Type B pancreatic cell (in vitro differentiated cells): ENCODE measurements at regions not wholly inside any gene's neighbourhood (a gene's known extent, or its start where the extent isn't known, plus 50 kb on each side); places are given as distances from the start of the nearest gene placed in this dataset.
"Not testable (repeated sequence)": the region's sequence is repeated elsewhere in the genome, so short reads cannot be mapped to it uniquely, and the experiment has no call there.

Experiments
- DNase-seq: peaks from one replicate; pipeline ENCODE4 v3.0.0; 2021; ENCODE audit warnings: mixed read lengths; ENCODE audit not compliant: unreplicated experiment; ENCODE audit errors: extremely low spot score
- H3K27ac Mint-ChIP-seq: 2 replicates; pipeline ENCODE4 v1.8.0; 2021; ENCODE audit warnings: mild to moderate bottlenecking, mixed read lengths
- H3K27me3 Mint-ChIP-seq: 2 replicates; pipeline ENCODE4 v1.8.0; 2021; ENCODE audit warnings: mixed read lengths
- H3K36me3 Mint-ChIP-seq: 2 replicates; pipeline ENCODE4 v1.8.0; 2021; ENCODE audit warnings: mixed read lengths
- H3K4me1 Mint-ChIP-seq: one replicate; pipeline ENCODE4 v1.8.0; 2021; ENCODE audit warnings: mixed read lengths; ENCODE audit not compliant: unreplicated experiment
- H3K4me3 Mint-ChIP-seq: 2 replicates; pipeline ENCODE4 v1.8.0; 2021; ENCODE audit warnings: mild to moderate bottlenecking, mixed read lengths
- H3K9me3 Mint-ChIP-seq: 2 replicates; pipeline ENCODE4 v1.8.0; 2021; ENCODE audit warnings: mixed read lengths
- CTCF ChIP-seq: fragments of 200-600 bp; sonication (generic); conservative IDR thresholded peaks from 2 replicates; pipeline ENCODE4 v1.5.0; 2021; ENCODE audit warnings: antibody characterized with exemption, mild to moderate bottlenecking

- no peak for DNase-seq
- H3K27me3 Mint-ChIP-seq: no peaks in the 10 kb centered on the region
- peaks cover 6% of the 10 kb centered on the region for H3K4me1 Mint-ChIP-seq
- no peak for TF ChIP-seq CTCF
- no peaks in the 10 kb centered on the region for H3K9me3 Mint-ChIP-seq
- no peak overlapping the region for H3K27ac Mint-ChIP-seq
- H3K4me3 Mint-ChIP-seq: no peak overlapping the region
- H3K36me3 Mint-ChIP-seq: no peaks in the 10 kb centered on the region
Measured at GRCh38 chr1:174079796-174080195, 57.6 kb upstream of the RC3H1 start.

GRCh38 chr1:174078916-174079315, 56.8 kb upstream of the RC3H1 start:
- H3K4me3 Mint-ChIP-seq, H3K27ac Mint-ChIP-seq, DNase-seq, H3K27me3 Mint-ChIP-seq, H3K4me1 Mint-ChIP-seq, H3K36me3 Mint-ChIP-seq, H3K9me3 Mint-ChIP-seq: not testable (repeated sequence)

- no peak overlapping the region for H3K4me3 Mint-ChIP-seq
- no peak for TF ChIP-seq CTCF
- no peak for DNase-seq
- H3K27ac Mint-ChIP-seq: no peak overlapping the region
- H3K9me3 Mint-ChIP-seq: no peaks in the 10 kb centered on the region
- no peaks in the 10 kb centered on the region for H3K36me3 Mint-ChIP-seq
- no peaks in the 10 kb centered on the region for H3K27me3 Mint-ChIP-seq
- H3K4me1 Mint-ChIP-seq: peaks cover 6% of the 10 kb centered on the region
Measured at GRCh38 chr1:174077749-174078490, 55.8 kb upstream of the RC3H1 start.

- H3K4me3 Mint-ChIP-seq: no peak overlapping the region
- H3K36me3 Mint-ChIP-seq: no peaks in the 10 kb centered on the region
- no peak overlapping the region for H3K27ac Mint-ChIP-seq
- TF ChIP-seq CTCF: no peak
- H3K27me3 Mint-ChIP-seq: no peaks in the 10 kb centered on the region
- H3K9me3 Mint-ChIP-seq: no peaks in the 10 kb centered on the region
- H3K4me1 Mint-ChIP-seq: peaks cover 13% of the 10 kb centered on the region
- DNase-seq: no peak
Measured at GRCh38 chr1:174075245-174075692, 53.1 kb upstream of the RC3H1 start.

- H3K36me3 Mint-ChIP-seq: no peaks in the 10 kb centered on the region
- peak; percentile 55 for TF ChIP-seq CTCF
- H3K4me3 Mint-ChIP-seq: no peak overlapping the region
- DNase-seq: no peak
- H3K9me3 Mint-ChIP-seq: no peaks in the 10 kb centered on the region
- H3K27me3 Mint-ChIP-seq: no peaks in the 10 kb centered on the region
- no peak overlapping the region for H3K27ac Mint-ChIP-seq
- H3K4me1 Mint-ChIP-seq: peaks cover 13% of the 10 kb centered on the region
Measured at GRCh38 chr1:174074757-174075156, 52.6 kb upstream of the RC3H1 start.

- H3K27ac Mint-ChIP-seq: no peak overlapping the region
- no peak for DNase-seq
- no peaks in the 10 kb centered on the region for H3K27me3 Mint-ChIP-seq
- no peaks in the 10 kb centered on the region for H3K9me3 Mint-ChIP-seq
- no peak overlapping the region for H3K4me3 Mint-ChIP-seq
- no peaks in the 10 kb centered on the region for H3K36me3 Mint-ChIP-seq
- no peak for TF ChIP-seq CTCF
- H3K4me1 Mint-ChIP-seq: peaks cover 8% of the 10 kb centered on the region
Measured at GRCh38 chr1:174072581-174072980, 50.4 kb upstream of the RC3H1 start.
